Mesodermal cell (in vitro differentiated cells): ENCODE measurements at regions not wholly inside any gene's neighbourhood (a gene's known extent, or its start where the extent isn't known, plus 50 kb on each side); places are given as distances from the start of the nearest gene placed in this dataset.
"Not testable (repeated sequence)": the region's sequence is repeated elsewhere in the genome, so short reads cannot be mapped to it uniquely, and the experiment has no call there.

ENCODE experiments used
- H3K27ac ChIP-seq: 2 replicates; pipeline ENCODE4 v1.7.0; 2013; ENCODE audit warnings: mild to moderate bottlenecking, low read depth, low read length, moderate library complexity; ENCODE audit not compliant: severe bottlenecking
- H3K36me3 ChIP-seq: 2 replicates; pipeline ENCODE4 v1.7.1; 2013; ENCODE audit warnings: mild to moderate bottlenecking, low read length, moderate library complexity; ENCODE audit not compliant: control insufficient read depth, insufficient read depth
- H3K4me1 ChIP-seq: one replicate; pipeline ENCODE4 v1.7.1; 2013; ENCODE audit warnings: mild to moderate bottlenecking, low read length; ENCODE audit not compliant: insufficient read depth, control insufficient read depth, poor library complexity, severe bottlenecking
- H3K4me3 ChIP-seq: 2 replicates; pipeline ENCODE4 v1.7.0; 2013; ENCODE audit warnings: low read length, control low read depth, mild to moderate bottlenecking; ENCODE audit not compliant: insufficient read depth, poor library complexity, severe bottlenecking; ENCODE audit errors: extremely low read depth
- H3K9me3 ChIP-seq: 2 replicates; pipeline ENCODE4 v1.7.1; 2013; ENCODE audit warnings: mild to moderate bottlenecking, low read length, moderate library complexity; ENCODE audit not compliant: control insufficient read depth
- WGBS, 2 experiments: methylation state at CpG; one replicate each; pipeline ENCODE4 v1.1.5; 2013; ENCODE audit warnings: missing lambda C conversion rate in 2 of 2; ENCODE audit not compliant: insufficient coverage in 2 of 2; 5-methylcytosine and 5-hydroxymethylcytosine counted together

DNA sequence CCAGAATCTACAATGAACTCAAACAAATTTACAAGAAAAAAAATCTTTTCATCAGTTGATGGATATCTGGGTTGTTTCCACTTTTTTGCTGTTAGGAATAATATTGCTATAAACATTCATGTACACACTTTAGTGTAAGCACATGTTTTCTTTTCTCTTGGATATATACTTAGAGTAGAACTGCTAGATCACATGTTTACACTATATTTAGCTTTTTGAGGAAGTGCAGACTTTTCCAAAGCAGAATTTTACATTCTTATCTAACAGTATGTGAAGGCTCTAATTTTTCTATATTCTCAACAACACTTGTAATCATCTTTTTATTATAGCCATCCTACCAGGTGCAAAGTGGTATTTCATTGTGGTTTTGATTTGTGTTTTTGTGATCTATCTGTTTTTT is 103.6 kb upstream of the RMP24 start:
- Histone ChIP-seq H3K9me3 (peaks cover 8% of the 10 kb centered on the region), H3K4me3 (no peak overlapping the region), H3K27ac (no peak overlapping the region), H3K36me3 (no peaks in the 10 kb centered on the region), H3K4me1 (no peaks in the 10 kb centered on the region)

DNA sequence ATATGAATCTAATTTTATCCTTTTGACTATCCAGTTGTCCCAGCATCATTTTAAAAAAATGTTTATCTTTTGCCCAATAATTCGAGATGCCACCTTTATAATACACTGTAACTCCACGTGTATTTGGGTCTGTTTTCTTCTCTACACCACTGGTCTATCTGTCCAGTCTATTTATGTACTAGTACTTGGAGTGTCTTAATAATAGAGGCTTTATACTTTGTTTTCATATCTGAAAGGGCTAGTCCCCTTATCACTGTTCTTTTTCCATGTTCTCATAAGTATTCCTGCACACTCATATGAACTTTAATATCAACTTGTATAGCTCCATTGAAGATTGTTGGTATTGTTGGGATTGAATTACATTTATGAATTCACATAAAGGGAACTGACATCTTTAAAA is 101.1 kb upstream of the RMP24 start:
- no peak overlapping the region for H3K27ac ChIP-seq
- peaks cover 8% of the 10 kb centered on the region for H3K9me3 ChIP-seq
- H3K4me3 ChIP-seq: no peak overlapping the region
- no peaks in the 10 kb centered on the region for H3K36me3 ChIP-seq
- H3K4me1 ChIP-seq: peaks cover 5% of the 10 kb centered on the region
- no CpG with 5 or more reads among the region's 2 CpGs for WGBS, 2 experiments

DNA sequence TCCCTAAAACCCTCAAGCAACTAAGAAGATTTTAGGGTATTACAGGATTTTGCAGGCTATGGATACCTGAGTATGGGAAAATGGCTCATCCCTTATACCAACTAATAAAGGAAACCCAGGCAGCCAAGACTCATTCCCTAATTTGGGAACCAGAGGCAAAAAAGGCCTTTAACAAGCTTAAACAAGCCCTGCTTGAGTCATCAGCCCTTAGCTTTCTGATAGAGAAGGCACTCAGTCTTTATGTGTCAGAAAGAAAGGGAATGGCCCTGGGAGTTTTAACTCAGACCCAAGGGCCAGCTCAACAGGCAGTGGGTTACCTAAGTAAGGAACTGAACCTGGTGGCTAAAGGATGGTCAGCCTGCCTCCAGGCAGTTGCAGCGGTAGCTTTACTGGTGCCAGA is 96.9 kb upstream of the RMP24 start:
- H3K36me3 ChIP-seq: no peaks in the 10 kb centered on the region
- peaks cover 8% of the 10 kb centered on the region for H3K9me3 ChIP-seq
- no peak overlapping the region for H3K27ac ChIP-seq
- WGBS, 2 experiments: no CpG with 5 or more reads among the region's 1 CpG
- no peak overlapping the region for H3K4me3 ChIP-seq
- H3K4me1 ChIP-seq: peaks cover 5% of the 10 kb centered on the region

DNA sequence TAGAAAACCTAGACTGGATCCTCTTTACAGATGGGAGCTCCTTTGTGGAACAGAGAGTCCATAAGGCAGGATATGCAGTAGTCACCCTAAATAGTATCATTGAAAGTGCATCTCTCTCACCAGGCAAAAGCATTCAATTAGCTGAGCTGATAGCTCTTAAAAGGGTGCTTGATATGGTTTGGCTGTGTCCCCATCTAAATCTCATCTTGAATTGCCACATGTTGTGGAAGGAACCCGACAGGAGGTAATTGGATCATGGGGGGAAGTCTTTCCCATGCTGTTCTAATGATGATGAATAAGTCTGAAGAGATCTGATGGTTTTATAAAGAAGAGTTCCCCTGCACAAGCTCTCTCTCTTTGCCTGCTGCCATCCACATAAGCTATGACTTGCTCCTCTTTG is 96.2 kb upstream of the RMP24 start:
- Histone ChIP-seq H3K9me3 (peaks cover 8% of the 10 kb centered on the region), H3K27ac (no peak overlapping the region), H3K36me3 (no peaks in the 10 kb centered on the region), H3K4me1 (peaks cover 5% of the 10 kb centered on the region), H3K4me3 (no peak overlapping the region)
- WGBS, 2 experiments: 67% methylated on average over 1 of the region's 1 CpG; no CpG with 5 or more reads in 1 of the 2 experiments

DNA sequence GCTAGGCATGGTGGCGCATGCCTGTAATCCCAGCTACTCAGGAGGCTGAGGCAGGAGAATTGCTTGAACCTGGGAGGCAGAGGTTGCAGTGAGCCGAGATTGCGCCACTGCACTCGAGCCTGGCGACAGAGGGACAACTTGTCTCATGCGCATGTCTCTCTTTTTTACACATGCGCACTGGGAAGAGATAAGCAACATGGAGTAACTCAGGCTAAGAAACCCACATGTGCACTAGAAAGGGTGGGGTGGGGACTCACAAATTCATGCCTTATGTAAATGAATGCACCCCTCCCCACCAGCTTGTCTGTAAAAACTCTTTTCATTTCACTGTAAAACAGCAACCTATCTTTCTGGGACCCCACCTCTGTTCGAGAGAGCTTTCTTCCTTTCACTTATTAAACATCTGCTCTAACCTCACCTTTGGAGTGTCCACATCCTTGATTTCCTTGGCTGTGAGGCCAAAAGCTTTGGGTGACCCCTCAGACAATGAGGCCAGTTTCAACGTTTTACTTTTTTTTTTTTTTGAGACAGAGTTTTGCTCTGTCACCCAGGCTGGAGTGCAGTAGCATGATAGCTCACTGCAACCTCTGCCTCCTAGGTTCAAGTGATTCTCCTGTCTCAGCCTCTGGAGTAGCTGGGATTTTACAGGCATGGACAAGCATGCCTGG is 91.6 kb upstream of the RMP24 start:
- Histone ChIP-seq H3K27ac (no peak overlapping the region), H3K4me3 (no peak overlapping the region), H3K9me3 (no peaks in the 10 kb centered on the region), H3K36me3 (no peaks in the 10 kb centered on the region), H3K4me1 (no peaks in the 10 kb centered on the region)
- 81 to 86% methylated on average over 8 of the region's 9 CpGs for WGBS, 2 experiments

DNA sequence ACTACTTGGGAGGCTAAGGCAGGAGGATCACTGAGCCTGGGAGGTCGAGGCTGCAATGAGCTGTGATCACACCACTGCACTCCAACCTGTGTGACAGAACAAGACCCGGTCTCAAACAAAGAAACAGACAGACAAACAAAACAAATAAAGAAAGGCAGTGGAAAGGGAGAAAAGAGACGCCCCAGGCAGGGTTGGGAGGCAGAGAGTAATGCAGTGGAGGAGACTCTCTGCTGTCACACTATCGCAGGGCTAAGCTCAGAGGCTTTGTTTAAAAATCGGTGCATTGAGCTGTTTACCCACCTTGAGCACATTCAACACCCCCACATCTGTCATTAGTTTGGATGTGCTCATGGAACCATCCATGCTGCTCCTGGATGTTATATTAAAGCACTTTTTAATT is 84.2 kb upstream of the RMP24 start:
- H3K9me3 ChIP-seq: no peaks in the 10 kb centered on the region

DNA sequence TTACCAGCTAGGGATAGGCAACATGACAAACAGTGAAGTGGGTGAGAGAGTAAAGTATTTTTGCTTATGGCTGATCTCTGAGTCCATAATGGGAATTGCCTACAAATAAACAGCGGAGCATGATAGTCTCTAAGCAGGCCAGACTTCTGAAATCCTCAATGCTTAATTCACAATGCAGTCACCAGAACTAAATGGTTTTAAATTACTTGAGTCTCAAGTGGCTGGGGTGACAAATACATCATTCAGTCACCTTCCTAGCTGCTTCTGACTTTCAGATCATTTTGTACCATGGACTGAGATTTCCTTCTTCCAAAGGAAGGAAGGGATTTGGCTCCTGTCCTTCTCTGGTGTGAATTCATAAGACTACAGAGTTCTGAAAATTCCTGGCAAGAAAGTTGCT is 82.8 kb upstream of the RMP24 start:
- Histone ChIP-seq H3K4me3 (no peak overlapping the region), H3K4me1 (no peaks in the 10 kb centered on the region), H3K36me3 (no peaks in the 10 kb centered on the region), H3K9me3 (no peaks in the 10 kb centered on the region), H3K27ac (no peak overlapping the region)
- no CpG with 5 or more reads among the region's 1 CpG for WGBS, 2 experiments

More for the DNA sequence above, 84.2 kb upstream of the RMP24 start:
- WGBS, 2 experiments: 50 to 78% methylated on average over 1 to 4 of the region's 5 CpGs
- Histone ChIP-seq H3K36me3 (no peaks in the 10 kb centered on the region), H3K4me3 (no peak overlapping the region), H3K27ac (no peak overlapping the region), H3K4me1 (no peaks in the 10 kb centered on the region)

DNA sequence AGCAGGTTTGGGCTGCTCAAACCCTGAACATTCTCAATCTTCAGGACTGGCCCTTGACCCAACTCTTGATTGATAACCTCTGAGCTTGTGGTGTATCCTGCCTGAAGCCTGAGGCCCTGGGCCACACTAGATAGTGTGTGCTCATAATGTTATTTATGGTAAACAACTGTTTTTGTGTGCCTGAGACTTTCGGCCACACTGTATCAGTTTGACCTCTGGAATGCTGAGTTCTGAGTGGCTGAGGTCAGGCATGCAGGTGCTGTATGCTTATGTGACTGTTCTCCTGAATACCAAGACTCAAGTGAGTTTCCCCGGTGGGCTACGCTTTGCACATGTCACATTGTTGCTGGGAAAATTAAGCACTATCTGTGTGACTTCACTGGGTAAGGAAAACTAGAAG is 82.2 kb upstream of the RMP24 start:
- H3K4me1 ChIP-seq: no peaks in the 10 kb centered on the region
- no peaks in the 10 kb centered on the region for H3K36me3 ChIP-seq
- WGBS, 2 experiments: 88 to 93% methylated on average over 3 of the region's 3 CpGs
- H3K27ac ChIP-seq: no peak overlapping the region
- no peak overlapping the region for H3K4me3 ChIP-seq
- H3K9me3 ChIP-seq: no peaks in the 10 kb centered on the region

DNA sequence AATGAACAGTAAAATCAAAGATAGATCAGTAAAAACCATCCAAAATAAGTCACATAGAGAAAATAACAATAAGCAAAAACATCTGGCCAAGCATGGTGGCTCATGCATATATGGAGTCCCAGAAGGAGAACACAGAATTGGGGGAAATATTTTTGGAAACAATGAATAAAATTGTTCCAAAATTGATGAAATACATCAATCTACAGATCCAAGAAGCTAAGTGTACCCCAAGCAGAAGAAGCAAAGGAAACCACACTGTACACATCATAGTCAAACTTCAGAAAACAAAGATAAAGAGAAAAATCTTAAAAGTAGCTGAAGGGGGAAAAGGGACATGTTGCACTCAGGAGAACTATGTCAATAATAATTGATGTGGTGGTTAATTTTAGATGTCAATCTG is 80.4 kb upstream of the RMP24 start:
- Histone ChIP-seq H3K4me3 (no peak overlapping the region), H3K36me3 (no peaks in the 10 kb centered on the region), H3K4me1 (no peaks in the 10 kb centered on the region), H3K9me3 (no peaks in the 10 kb centered on the region), H3K27ac (no peak overlapping the region)

DNA sequence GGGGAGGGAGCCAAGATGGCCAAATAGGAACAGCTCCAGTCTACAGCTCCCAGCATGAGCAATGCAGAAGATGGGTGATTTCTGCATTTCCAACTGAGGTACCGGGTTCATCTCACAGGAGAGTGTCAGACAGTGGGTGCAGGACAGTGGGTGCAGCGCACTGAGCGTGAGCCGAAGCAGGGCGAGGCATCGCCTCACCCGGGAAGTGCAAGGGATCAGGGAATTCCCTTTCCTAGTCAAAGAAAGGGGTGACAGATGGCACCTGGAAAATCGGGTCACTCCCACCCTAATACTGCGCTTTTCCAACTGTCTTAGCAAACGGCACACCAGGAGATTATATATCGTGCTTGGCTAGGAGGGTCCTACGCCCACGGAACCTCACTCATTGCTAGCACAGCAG is 75.0 kb upstream of the RMP24 start:
- WGBS, 2 experiments: 93 to 98% methylated on average over 5 to 7 of the region's 13 CpGs
- H3K27ac ChIP-seq, H3K4me1 ChIP-seq, H3K4me3 ChIP-seq, H3K9me3 ChIP-seq, H3K36me3 ChIP-seq: not testable (repeated sequence)

DNA sequence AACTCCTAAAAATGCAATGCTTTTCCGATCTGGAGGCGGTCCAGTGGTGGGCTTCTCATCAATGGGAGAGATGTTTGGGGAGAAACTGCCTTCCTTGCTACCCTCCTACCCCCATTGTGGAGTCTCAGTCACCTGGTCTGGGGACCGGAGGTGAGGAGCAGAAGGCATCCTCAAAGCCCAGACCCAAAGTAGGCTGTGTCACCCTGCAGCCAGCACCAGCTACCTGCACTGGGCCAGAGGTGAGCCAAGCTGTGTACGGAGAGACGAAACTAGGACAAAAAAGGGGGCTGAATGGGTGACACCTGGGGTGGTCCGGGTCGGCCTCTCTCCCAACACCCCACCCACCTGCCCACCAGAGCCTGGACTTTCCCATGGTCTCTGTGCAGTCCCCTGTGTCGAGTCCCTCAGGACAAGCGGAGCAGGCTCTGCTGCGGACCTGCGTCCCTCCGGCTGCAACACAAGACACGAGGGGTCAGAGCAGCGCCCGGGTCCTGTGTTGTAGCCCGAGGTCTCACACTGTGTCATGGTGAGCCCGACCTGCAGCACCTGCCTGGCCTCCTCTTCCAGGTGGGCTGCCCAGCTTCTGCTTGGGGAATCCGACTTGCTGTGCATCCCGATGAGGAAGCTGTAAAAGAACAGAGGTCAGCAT is 68.0 kb upstream of the RMP24 start:
- WGBS, 2 experiments: 92 to 94% methylated on average over 15 of the region's 19 CpGs
- Histone ChIP-seq H3K36me3 (no peaks in the 10 kb centered on the region), H3K9me3 (no peaks in the 10 kb centered on the region), H3K27ac (no peak overlapping the region), H3K4me1 (no peaks in the 10 kb centered on the region), H3K4me3 (no peak overlapping the region)
